Vagina (tissue), 2 donors: ENCODE measurements at regions not wholly inside any gene's neighbourhood (a gene's known extent, or its start where the extent isn't known, plus 50 kb on each side); places are given as distances from the start of the nearest gene placed in this dataset.

Experiments used
- CTCF ChIP-seq, 3 experiments: fragments of 450-650 bp in 2 of 3; fragments of 200-600 bp in 1 of 3; sonication (generic) in 1 of 3; IDR thresholded peaks; one replicate each; pipeline ENCODE4 v1.5.1; 2017 to 2019; ENCODE audit warnings: antibody characterized with exemption in 3 of 3, mild to moderate bottlenecking in 2 of 3, moderate library complexity in 2 of 3
- POLR2A ChIP-seq, 2 donors: fragments of 450-650 bp; IDR thresholded peaks; one replicate each; pipeline ENCODE4 v1.6.1; 2017; ENCODE audit warnings: antibody characterized with exemption in 2 of 2, mild to moderate bottlenecking in 2 of 2, moderate library complexity in 2 of 2

GRCh38 chr2:239678666-239679296 is 278.0 kb upstream of the HDAC4 start:
- TF ChIP-seq CTCF (IDR thresholded peaks at IDR 0.05) (no peak), POLR2A (IDR thresholded peaks at IDR 0.05) (no peak)
